ENCODE measurements at regions not wholly inside any gene's neighbourhood (a gene's known extent, or its start where the extent isn't known, plus 50 kb on each side); places are given as distances from the start of the nearest gene placed in this dataset.

GRCh38 chr2:146826388-146826787 is 1018.4 kb upstream of the ACVR2A start:
- TF ChIP-seq POLR2A (IDR thresholded peaks at IDR 0.05) (no peak), CTCF (IDR thresholded peaks at IDR 0.05) (no peak), POLR2AphosphoS5 (IDR thresholded peaks at IDR 0.05) (no peak)
- no peak overlapping the region for H3K27ac ChIP-seq
- H3K36me3 ChIP-seq: no peaks in the 10 kb centered on the region
- H3K4me3 ChIP-seq: no peak overlapping the region
- no peaks in the 10 kb centered on the region for H3K9me3 ChIP-seq
- intact Hi-C loops (cut with DNase I; ENCODE audit: low total_unique reads): no loop called here
- no peak for DNase-seq (ENCODE audit: low spot score in 2 of 2)
- H3K4me1 ChIP-seq: no peaks in the 10 kb centered on the region
- no peaks in the 10 kb centered on the region for H3K27me3 ChIP-seq

GRCh38 chr2:146821836-146822316 is 1023.0 kb upstream of the ACVR2A start:
- no peak for DNase-seq (ENCODE audit: low spot score in 2 of 2)
- no peak overlapping the region for H3K27ac ChIP-seq
- intact Hi-C loops (cut with DNase I; ENCODE audit: low total_unique reads): no loop called here
- no peaks in the 10 kb centered on the region for H3K4me1 ChIP-seq
- no peaks in the 10 kb centered on the region for H3K27me3 ChIP-seq
- H3K4me3 ChIP-seq: no peak overlapping the region
- TF ChIP-seq CTCF (IDR thresholded peaks at IDR 0.05) (no peak), POLR2A (IDR thresholded peaks at IDR 0.05) (no peak), POLR2AphosphoS5 (IDR thresholded peaks at IDR 0.05) (no peak)
- no peaks in the 10 kb centered on the region for H3K9me3 ChIP-seq
- H3K36me3 ChIP-seq: no peaks in the 10 kb centered on the region

GRCh38 chr2:146820672-146821071 is 1024.2 kb upstream of the ACVR2A start:
- intact Hi-C loops (cut with DNase I; ENCODE audit: low total_unique reads): no loop called here
- Histone ChIP-seq H3K27ac (no peak overlapping the region), H3K36me3 (no peaks in the 10 kb centered on the region), H3K4me1 (no peaks in the 10 kb centered on the region), H3K9me3 (no peaks in the 10 kb centered on the region), H3K27me3 (no peaks in the 10 kb centered on the region), H3K4me3 (no peak overlapping the region)
- TF ChIP-seq POLR2AphosphoS5 (IDR thresholded peaks at IDR 0.05) (no peak), CTCF (IDR thresholded peaks at IDR 0.05) (no peak), POLR2A (IDR thresholded peaks at IDR 0.05) (no peak)
- no peak for DNase-seq (ENCODE audit: low spot score in 2 of 2)

GRCh38 chr2:146818122-146818521 is 1026.7 kb upstream of the ACVR2A start:
- no peak overlapping the region for H3K4me3 ChIP-seq
- no peaks in the 10 kb centered on the region for H3K36me3 ChIP-seq
- no peaks in the 10 kb centered on the region for H3K27me3 ChIP-seq
- intact Hi-C loops (cut with DNase I; ENCODE audit: low total_unique reads): no loop called here
- DNase-seq (ENCODE audit: low spot score in 2 of 2): no peak
- TF ChIP-seq POLR2A (IDR thresholded peaks at IDR 0.05) (no peak), POLR2AphosphoS5 (IDR thresholded peaks at IDR 0.05) (no peak)
- H3K9me3 ChIP-seq: no peaks in the 10 kb centered on the region
- no peaks in the 10 kb centered on the region for H3K4me1 ChIP-seq
- H3K27ac ChIP-seq: no peak overlapping the region

DNA sequence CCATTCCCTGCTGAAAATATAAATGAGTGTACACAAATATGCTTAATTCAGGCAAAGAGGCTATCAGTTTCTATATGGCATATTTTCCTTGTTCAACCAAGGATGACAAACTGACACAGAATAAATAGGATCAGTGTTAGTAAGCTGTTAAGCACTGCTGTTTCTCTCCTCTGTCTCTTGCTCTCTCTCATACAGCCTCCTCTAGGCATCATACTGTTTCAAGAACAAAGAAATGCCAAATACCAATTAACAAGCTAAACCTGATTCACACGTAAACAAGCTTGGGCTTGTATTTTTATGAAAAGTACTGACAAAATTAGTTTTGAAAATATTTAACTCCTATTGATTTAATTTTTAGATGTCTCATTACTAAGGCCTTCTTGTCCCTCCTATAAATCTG is 1027.2 kb upstream of the ACVR2A start:
- H3K4me1 ChIP-seq: no peaks in the 10 kb centered on the region
- H3K9me3 ChIP-seq: peaks cover under 1 to 1% of the 10 kb centered on the region in 2 donors
- H3K4me3 ChIP-seq: no peak overlapping the region
- H3K27ac ChIP-seq: no peak overlapping the region
- DNase-seq (ENCODE audit: low spot score in 2 of 2): no peak
- H3K36me3 ChIP-seq: no peaks in the 10 kb centered on the region
- intact Hi-C loops (cut with DNase I; ENCODE audit: low total_unique reads): no loop called here
- TF ChIP-seq POLR2AphosphoS5 (IDR thresholded peaks at IDR 0.05) (no peak), CTCF (IDR thresholded peaks at IDR 0.05) (no peak), POLR2A (IDR thresholded peaks at IDR 0.05) (no peak)
- no peaks in the 10 kb centered on the region for H3K27me3 ChIP-seq

GRCh38 chr2:146814971-146815370 is 1029.9 kb upstream of the ACVR2A start:
- intact Hi-C loops (cut with DNase I; ENCODE audit: low total_unique reads): no loop called here

More at GRCh38 chr2:146814971-146815370, 1029.9 kb upstream of the ACVR2A start:
- DNase-seq (ENCODE audit: low spot score in 2 of 2): no peak
- TF ChIP-seq CTCF (IDR thresholded peaks at IDR 0.05): no peak
- no peak for TF ChIP-seq POLR2AphosphoS5 (IDR thresholded peaks at IDR 0.05)
- Histone ChIP-seq H3K27me3 (no peaks in the 10 kb centered on the region), H3K4me3 (no peak overlapping the region), H3K4me1 (no peaks in the 10 kb centered on the region), H3K36me3 (no peaks in the 10 kb centered on the region), H3K27ac (no peak overlapping the region), H3K9me3 (peaks cover 8 to 14% of the 10 kb centered on the region in 2 donors)
